ENCODE measurements at regions not wholly inside any gene's neighbourhood (a gene's known extent, or its start where the extent isn't known, plus 50 kb on each side); places are given as distances from the start of the nearest gene placed in this dataset.

- TF ChIP-seq CTCF (IDR thresholded peaks at IDR 0.05) (no peak), POLR2A (IDR thresholded peaks at IDR 0.05) (no peak)
Measured at GRCh38 chr4:52187603-52188002, 136.5 kb downstream of the SPATA18 start.
